NCI-H774 (cell line): ENCODE measurements at regions not wholly inside any gene's neighbourhood (a gene's known extent, or its start where the extent isn't known, plus 50 kb on each side); places are given as distances from the start of the nearest gene placed in this dataset.

Source experiments
- DNase-seq: peaks from one replicate; lab custom pipeline; 2025; lab: John Stamatoyannopoulos, UW

- DNase-seq, result no peak
These were observed 233.8 kb upstream of the PRR20A start for GRCh38 chr13:56906909-56907308.

- DNase-seq, result no peak
These were observed 233.0 kb upstream of the PRR20A start for GRCh38 chr13:56907766-56908165.

- DNase-seq, result no peak
These were observed 230.7 kb upstream of the PRR20A start for GRCh38 chr13:56909896-56910600.

- no peak for DNase-seq
These were observed 222.8 kb upstream of the PRR20A start for GRCh38 chr13:56917966-56918365.

- DNase-seq, result no peak
These were observed 217.0 kb upstream of the PRR20A start for GRCh38 chr13:56923626-56924140.

GRCh38 chr13:56924401-56924800 is 216.3 kb upstream of the PRR20A start:
- no peak for DNase-seq

GRCh38 chr13:56932104-56932503 is 208.6 kb upstream of the PRR20A start:
- no peak for DNase-seq

- no peak for DNase-seq
These were observed 186.8 kb upstream of the PRR20A start for GRCh38 chr13:56953965-56954364.

- DNase-seq, result no peak
These were observed 165.1 kb upstream of the PRR20A start for GRCh38 chr13:56975647-56976046.

GRCh38 chr13:56980856-56981255 is 159.9 kb upstream of the PRR20A start:
- DNase-seq, result no peak

- DNase-seq, result no peak
These were observed 154.6 kb upstream of the PRR20A start for GRCh38 chr13:56986121-56986520.

GRCh38 chr13:56988543-56988942 is 152.2 kb upstream of the PRR20A start:
- DNase-seq, result no peak

- no peak for DNase-seq
These were observed 137.0 kb upstream of the PRR20A start for GRCh38 chr13:57003682-57004081.

GRCh38 chr13:57017357-57017756 is 123.4 kb upstream of the PRR20A start:
- DNase-seq, result no peak

- DNase-seq, result no peak
These were observed 121.8 kb upstream of the PRR20A start for GRCh38 chr13:57018915-57019314.

GRCh38 chr13:57030671-57031070 is 110.0 kb upstream of the PRR20A start:
- no peak for DNase-seq

GRCh38 chr13:57036290-57036689 is 104.4 kb upstream of the PRR20A start:
- no peak for DNase-seq

GRCh38 chr13:57044910-57045309 is 95.8 kb upstream of the PRR20A start:
- no peak for DNase-seq

- DNase-seq, result no peak
These were observed 94.7 kb upstream of the PRR20A start for GRCh38 chr13:57045826-57046546.

- DNase-seq, result no peak
These were observed 84.0 kb upstream of the PRR20A start for GRCh38 chr13:57056601-57057180.

GRCh38 chr13:57063007-57063406 is 77.7 kb upstream of the PRR20A start:
- no peak for DNase-seq

GRCh38 chr13:57073983-57074382 is 66.7 kb upstream of the PRR20A start:
- no peak for DNase-seq

GRCh38 chr13:57075588-57075987 is 65.1 kb upstream of the PRR20A start:
- no peak for DNase-seq
